Esophagus muscularis mucosa (tissue), 4 donors: ENCODE measurements at regions not wholly inside any gene's neighbourhood (a gene's known extent, or its start where the extent isn't known, plus 50 kb on each side); places are given as distances from the start of the nearest gene placed in this dataset.

Experiments
- DNase-seq: peaks from one replicate; pipeline ENCODE4 v3.0.0-alpha.2; 2017; ENCODE audit errors: extremely low spot score
- H3K27ac ChIP-seq, 4 donors: fragments of 200-600 bp; sonication (generic); replicated peaks in 1 of 4; 1 replicate in 3 of 4; 2 replicates in 1 of 4; pipeline ENCODE4 v1.5.1; 2016 to 2019; ENCODE audit warnings: mild to moderate bottlenecking in 1 of 4
- H3K27me3 ChIP-seq, 4 donors: fragments of 200-600 bp; sonication (generic); one replicate each; pipeline versions ENCODE4 v1.5.1 to v1.6.0; 2016 to 2019
- H3K36me3 ChIP-seq, 4 donors: fragments of 200-600 bp; sonication (generic); one replicate each; pipeline ENCODE4 v1.5.1; 2016 to 2019
- H3K4me1 ChIP-seq, 4 donors: fragments of 200-600 bp; sonication (generic); one replicate each; pipeline ENCODE4 v1.5.1; 2016 to 2019
- H3K4me3 ChIP-seq, 4 donors: fragments of 200-600 bp; sonication (generic); 1 replicate in 2 of 4; 2 replicates in 2 of 4; pipeline ENCODE4 v1.5.1; 2016 to 2019; ENCODE audit warnings: mild to moderate bottlenecking in 4 of 4, moderate library complexity in 1 of 4
- H3K9me3 ChIP-seq, 4 donors: fragments of 200-600 bp; sonication (generic); 1 replicate in 3 of 4; 2 replicates in 1 of 4; pipeline ENCODE4 v1.5.1; 2016 to 2019
- EP300 ChIP-seq: sonication (generic); formaldehyde crosslinking; IDR thresholded peaks from one replicate; pipeline ENCODE4 v1.6.1; 2017; ENCODE audit warnings: antibody characterized with exemption
- POLR2A ChIP-seq: fragments of 450-650 bp; IDR thresholded peaks from one replicate; pipeline ENCODE4 v1.6.1; 2017; ENCODE audit warnings: antibody characterized with exemption, moderate library complexity, mild to moderate bottlenecking, low read depth
- POLR2AphosphoS5 ChIP-seq, 2 donors: sonication (generic); formaldehyde crosslinking; IDR thresholded peaks; one replicate each; pipeline ENCODE4 v1.6.1; 2017; ENCODE audit warnings: antibody characterized with exemption in 2 of 2
- WGBS: methylation state at CpG from one replicate; pipeline ENCODE4 v1.1.5; 2018; 5-methylcytosine and 5-hydroxymethylcytosine counted together
- intact Hi-C: fragments of 100-400 bp; cut with DNase I; formaldehyde crosslinking; loops from one replicate; pipeline ENCODE4 v1.15.1; 2023
- TF ChIP-seq, protein P1 (sequence below), 3 experiments: fragments of 200-600 bp in 2 of 3; fragments of 450-650 bp in 1 of 3; sonication (generic) in 2 of 3; IDR thresholded peaks; one replicate each; pipeline ENCODE4 v1.5.1; 2017 to 2019; ENCODE audit warnings: antibody characterized with exemption in 3 of 3, mild to moderate bottlenecking in 2 of 3, moderate library complexity in 1 of 3

GRCh38 chr4:114085611-114086345, 106.3 kb upstream of the ARSJ start:
- DNase-seq = no peak
- Histone ChIP-seq H3K4me1 (peaks cover 0 to 6% (median 5%) of the 10 kb centered on the region in 4 donors), H3K36me3 (no peaks in the 10 kb centered on the region), H3K9me3 (no peaks in the 10 kb centered on the region), H3K4me3 (no peak overlapping the region), H3K27ac (no peak overlapping the region), H3K27me3 (no peaks in the 10 kb centered on the region)
- TF ChIP-seq POLR2A (no peak), POLR2AphosphoS5 (IDR thresholded peaks at IDR 0.05) (no peak), EP300 (no peak)
- TF ChIP-seq, protein P1, sequence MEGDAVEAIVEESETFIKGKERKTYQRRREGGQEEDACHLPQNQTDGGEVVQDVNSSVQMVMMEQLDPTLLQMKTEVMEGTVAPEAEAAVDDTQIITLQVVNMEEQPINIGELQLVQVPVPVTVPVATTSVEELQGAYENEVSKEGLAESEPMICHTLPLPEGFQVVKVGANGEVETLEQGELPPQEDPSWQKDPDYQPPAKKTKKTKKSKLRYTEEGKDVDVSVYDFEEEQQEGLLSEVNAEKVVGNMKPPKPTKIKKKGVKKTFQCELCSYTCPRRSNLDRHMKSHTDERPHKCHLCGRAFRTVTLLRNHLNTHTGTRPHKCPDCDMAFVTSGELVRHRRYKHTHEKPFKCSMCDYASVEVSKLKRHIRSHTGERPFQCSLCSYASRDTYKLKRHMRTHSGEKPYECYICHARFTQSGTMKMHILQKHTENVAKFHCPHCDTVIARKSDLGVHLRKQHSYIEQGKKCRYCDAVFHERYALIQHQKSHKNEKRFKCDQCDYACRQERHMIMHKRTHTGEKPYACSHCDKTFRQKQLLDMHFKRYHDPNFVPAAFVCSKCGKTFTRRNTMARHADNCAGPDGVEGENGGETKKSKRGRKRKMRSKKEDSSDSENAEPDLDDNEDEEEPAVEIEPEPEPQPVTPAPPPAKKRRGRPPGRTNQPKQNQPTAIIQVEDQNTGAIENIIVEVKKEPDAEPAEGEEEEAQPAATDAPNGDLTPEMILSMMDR (IDR thresholded peaks at IDR 0.05) = no peak
- intact Hi-C loops = no loop called here

DNA sequence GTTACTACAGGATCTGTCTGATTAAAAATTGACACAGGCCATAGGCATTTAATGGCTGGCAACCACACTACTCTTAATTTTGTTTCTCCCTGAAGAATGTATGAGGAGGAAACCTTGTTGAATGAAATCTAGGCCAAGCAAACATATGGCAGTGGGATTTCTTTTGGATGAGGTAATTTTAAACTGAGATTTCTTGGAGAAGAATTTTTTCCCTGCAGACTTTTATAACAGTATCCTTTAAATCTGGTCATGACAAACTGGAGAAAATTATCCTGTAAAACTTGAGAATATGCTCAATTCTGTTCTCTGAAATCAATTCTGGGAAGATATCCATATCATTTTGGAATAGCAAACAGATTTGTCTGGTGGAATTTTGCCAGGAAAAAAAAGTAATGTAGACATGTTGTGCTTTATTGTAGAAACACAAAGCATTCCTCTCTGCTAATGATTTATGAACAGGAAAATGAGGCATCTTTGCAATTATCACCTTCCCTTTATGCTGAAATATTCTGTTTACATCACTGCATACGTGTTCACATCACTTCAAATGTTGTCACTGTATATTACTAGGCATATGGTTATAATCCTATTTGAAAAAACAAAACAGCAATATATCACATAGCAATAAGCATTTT, 108.3 kb upstream of the ARSJ start:
- WGBS = 32% methylated on average over 1 of the region's 1 CpG
- no peak for DNase-seq
- Histone ChIP-seq H3K36me3 (no peaks in the 10 kb centered on the region), H3K4me1 (peaks cover 0 to 14% (median 5%) of the 10 kb centered on the region in 4 donors), H3K4me3 (no peak overlapping the region), H3K27ac (no peak overlapping the region), H3K9me3 (no peaks in the 10 kb centered on the region), H3K27me3 (no peaks in the 10 kb centered on the region)
- TF ChIP-seq POLR2A (no peak), POLR2AphosphoS5 (IDR thresholded peaks at IDR 0.05) (no peak), EP300 (no peak)
- TF ChIP-seq, protein P1 (IDR thresholded peaks at IDR 0.05) = no peak
- intact Hi-C loops = no loop called here

GRCh38 chr4:114088481-114088880, 109.0 kb upstream of the ARSJ start:
- Histone ChIP-seq H3K27ac (no peak overlapping the region), H3K27me3 (no peaks in the 10 kb centered on the region), H3K36me3 (no peaks in the 10 kb centered on the region), H3K9me3 (no peaks in the 10 kb centered on the region), H3K4me1 (peaks cover 0 to 14% (median 5%) of the 10 kb centered on the region in 4 donors), H3K4me3 (no peak overlapping the region)
- TF ChIP-seq POLR2A = no peak
- no peak for TF ChIP-seq EP300
- no peak for TF ChIP-seq POLR2AphosphoS5 (IDR thresholded peaks at IDR 0.05)
- TF ChIP-seq, protein P1 (IDR thresholded peaks at IDR 0.05) = no peak
- intact Hi-C loops = no loop called here
- no peak for DNase-seq

GRCh38 chr4:114091546-114091945, 112.1 kb upstream of the ARSJ start:
- Histone ChIP-seq H3K36me3 (no peaks in the 10 kb centered on the region), H3K4me3 (no peak overlapping the region), H3K9me3 (no peaks in the 10 kb centered on the region), H3K4me1 (peaks cover 0 to 14% (median 5%) of the 10 kb centered on the region in 4 donors), H3K27ac (no peak overlapping the region), H3K27me3 (no peaks in the 10 kb centered on the region)
- WGBS = 60% methylated on average over 1 of the region's 1 CpG
- DNase-seq = no peak
- intact Hi-C loops = no loop called here
- TF ChIP-seq POLR2A (no peak), POLR2AphosphoS5 (IDR thresholded peaks at IDR 0.05) (no peak)
- TF ChIP-seq, protein P1 (IDR thresholded peaks at IDR 0.05) = no peak
